HL-60 (cell line): ENCODE measurements at regions not wholly inside any gene's neighbourhood (a gene's known extent, or its start where the extent isn't known, plus 50 kb on each side); places are given as distances from the start of the nearest gene placed in this dataset.
"Not testable (repeated sequence)": the region's sequence is repeated elsewhere in the genome, so short reads cannot be mapped to it uniquely, and the experiment has no call there.

Experiments
- DNase-seq, 2 experiments: peaks; one replicate each; pipeline ENCODE4 v3.0.0-alpha.2; 2010 to 2020; ENCODE audit warnings: low read depth in 1 of 2, low spot score in 1 of 2
- H3K27ac ChIP-seq: fragments of 250-450 bp; sonication (Bioruptor Pico); replicated peaks from 2 replicates; pipeline ENCODE4 v1.5.1; 2020; ENCODE audit warnings: mild to moderate bottlenecking, moderate library complexity
- H3K27me3 ChIP-seq: fragments of 250-450 bp; sonication (Bioruptor Pico); 2 replicates; pipeline ENCODE4 v1.5.1; 2021; ENCODE audit warnings: mild to moderate bottlenecking, moderate library complexity; ENCODE audit not compliant: insufficient read depth, poor library complexity, severe bottlenecking
- H3K4me3 ChIP-seq: replicated peaks from 2 replicates; pipeline ENCODE4 v1.5.1; 2011; ENCODE audit warnings: mild to moderate bottlenecking, control low read depth, low read length; ENCODE audit not compliant: insufficient read depth

- DNase-seq, H3K27ac ChIP-seq, H3K27me3 ChIP-seq, H3K4me3 ChIP-seq: not testable (repeated sequence)
These were observed 724.3 kb downstream of the TTLL7 start for GRCh38 chr1:83274656-83275055.

GRCh38 chr1:83272484-83272883 lies 726.4 kb downstream of the TTLL7 start:
- DNase-seq, H3K4me3 ChIP-seq, H3K27ac ChIP-seq, H3K27me3 ChIP-seq: not testable (repeated sequence)

GRCh38 chr1:83271834-83272233 lies 727.1 kb downstream of the TTLL7 start:
- H3K4me3 ChIP-seq, H3K27me3 ChIP-seq, DNase-seq: not testable (repeated sequence)

GRCh38 chr1:83270801-83271200 lies 728.1 kb downstream of the TTLL7 start:
- H3K27ac ChIP-seq, H3K27me3 ChIP-seq, H3K4me3 ChIP-seq, DNase-seq: not testable (repeated sequence)

More at GRCh38 chr1:83271834-83272233, 727.1 kb downstream of the TTLL7 start:
- H3K27ac ChIP-seq = not testable (repeated sequence)

GRCh38 chr1:83263808-83264207 lies 735.1 kb downstream of the TTLL7 start:
- H3K4me3 ChIP-seq = not testable (repeated sequence)

GRCh38 chr1:83251687-83252086 lies 747.2 kb downstream of the TTLL7 start:
- not testable (repeated sequence) for DNase-seq, H3K27me3 ChIP-seq, H3K27ac ChIP-seq, H3K4me3 ChIP-seq

More at GRCh38 chr1:83263808-83264207, 735.1 kb downstream of the TTLL7 start:
- not testable (repeated sequence) for H3K27ac ChIP-seq, H3K27me3 ChIP-seq, DNase-seq

- not testable (repeated sequence) for H3K27me3 ChIP-seq, DNase-seq, H3K4me3 ChIP-seq, H3K27ac ChIP-seq
These were observed 752.2 kb downstream of the TTLL7 start for GRCh38 chr1:83246780-83247179.

GRCh38 chr1:83244832-83245231 lies 754.1 kb downstream of the TTLL7 start:
- H3K27me3 ChIP-seq, H3K4me3 ChIP-seq, H3K27ac ChIP-seq, DNase-seq: not testable (repeated sequence)

GRCh38 chr1:83239568-83239967 lies 759.4 kb downstream of the TTLL7 start:
- H3K27ac ChIP-seq, H3K4me3 ChIP-seq, H3K27me3 ChIP-seq, DNase-seq: not testable (repeated sequence)

GRCh38 chr1:83238654-83239053 lies 760.3 kb downstream of the TTLL7 start:
- H3K27ac ChIP-seq, H3K27me3 ChIP-seq, H3K4me3 ChIP-seq, DNase-seq: not testable (repeated sequence)

- not testable (repeated sequence) for H3K27ac ChIP-seq, H3K27me3 ChIP-seq, DNase-seq, H3K4me3 ChIP-seq
These were observed 779.1 kb downstream of the TTLL7 start for GRCh38 chr1:83219788-83220187.

- not testable (repeated sequence) for H3K4me3 ChIP-seq, H3K27ac ChIP-seq, DNase-seq, H3K27me3 ChIP-seq
These were observed 780.8 kb downstream of the TTLL7 start for GRCh38 chr1:83218036-83218716.

- not testable (repeated sequence) for DNase-seq, H3K27me3 ChIP-seq, H3K4me3 ChIP-seq, H3K27ac ChIP-seq
These were observed 784.6 kb downstream of the TTLL7 start for GRCh38 chr1:83214317-83214716.

GRCh38 chr1:83213648-83214047 lies 785.3 kb downstream of the TTLL7 start:
- H3K27ac ChIP-seq, H3K4me3 ChIP-seq, DNase-seq, H3K27me3 ChIP-seq: not testable (repeated sequence)

- not testable (repeated sequence) for H3K4me3 ChIP-seq, H3K27me3 ChIP-seq, H3K27ac ChIP-seq, DNase-seq
These were observed 786.9 kb downstream of the TTLL7 start for GRCh38 chr1:83212033-83212432.

GRCh38 chr1:83208540-83208939 lies 790.4 kb downstream of the TTLL7 start:
- not testable (repeated sequence) for H3K4me3 ChIP-seq, H3K27ac ChIP-seq, DNase-seq, H3K27me3 ChIP-seq
